ENCODE measurements at regions not wholly inside any gene's neighbourhood (a gene's known extent, or its start where the extent isn't known, plus 50 kb on each side); places are given as distances from the start of the nearest gene placed in this dataset.

GRCh38 chr13:29654843-29655547, 59.5 kb upstream of the SLC7A1 start:
- no peak for DNase-seq

GRCh38 chr13:29654384-29654783, 58.9 kb upstream of the SLC7A1 start:
- no peak for DNase-seq

- DNase-seq = no peak
Measured at GRCh38 chr13:29648760-29649159, 53.3 kb upstream of the SLC7A1 start.
